ENCODE measurements at regions not wholly inside any gene's neighbourhood (a gene's known extent, or its start where the extent isn't known, plus 50 kb on each side); places are given as distances from the start of the nearest gene placed in this dataset.

DNA sequence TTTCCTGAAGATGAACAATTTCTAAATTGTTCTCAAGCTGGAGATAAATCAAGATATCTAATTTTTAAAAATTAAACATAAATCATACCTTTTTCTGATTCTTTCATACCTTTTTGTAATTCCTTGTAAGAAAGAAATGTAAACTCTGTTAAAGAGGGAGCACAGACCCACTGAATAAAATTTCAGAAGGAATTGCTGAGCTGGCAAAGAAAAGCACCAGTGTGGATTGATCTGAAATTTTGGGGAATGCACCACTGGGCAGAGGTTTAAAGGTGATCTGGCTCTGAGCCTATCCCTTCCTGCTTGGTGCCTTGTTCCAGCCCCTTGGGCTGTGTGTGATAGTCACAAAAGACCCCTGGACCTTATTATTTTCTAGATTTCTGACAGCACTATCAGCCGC, 118.3 kb upstream of the THSD7B start:
- no peak overlapping the region for H3K4me3 ChIP-seq (ENCODE audit: control insufficient read depth, low read depth, low read length)
- TF ChIP-seq, protein P1, sequence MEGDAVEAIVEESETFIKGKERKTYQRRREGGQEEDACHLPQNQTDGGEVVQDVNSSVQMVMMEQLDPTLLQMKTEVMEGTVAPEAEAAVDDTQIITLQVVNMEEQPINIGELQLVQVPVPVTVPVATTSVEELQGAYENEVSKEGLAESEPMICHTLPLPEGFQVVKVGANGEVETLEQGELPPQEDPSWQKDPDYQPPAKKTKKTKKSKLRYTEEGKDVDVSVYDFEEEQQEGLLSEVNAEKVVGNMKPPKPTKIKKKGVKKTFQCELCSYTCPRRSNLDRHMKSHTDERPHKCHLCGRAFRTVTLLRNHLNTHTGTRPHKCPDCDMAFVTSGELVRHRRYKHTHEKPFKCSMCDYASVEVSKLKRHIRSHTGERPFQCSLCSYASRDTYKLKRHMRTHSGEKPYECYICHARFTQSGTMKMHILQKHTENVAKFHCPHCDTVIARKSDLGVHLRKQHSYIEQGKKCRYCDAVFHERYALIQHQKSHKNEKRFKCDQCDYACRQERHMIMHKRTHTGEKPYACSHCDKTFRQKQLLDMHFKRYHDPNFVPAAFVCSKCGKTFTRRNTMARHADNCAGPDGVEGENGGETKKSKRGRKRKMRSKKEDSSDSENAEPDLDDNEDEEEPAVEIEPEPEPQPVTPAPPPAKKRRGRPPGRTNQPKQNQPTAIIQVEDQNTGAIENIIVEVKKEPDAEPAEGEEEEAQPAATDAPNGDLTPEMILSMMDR (IDR thresholded peaks at IDR 0.05; ENCODE audit: control insufficient read depth, insufficient read depth, low read depth, low read length, missing control alignments): no peak

DNA sequence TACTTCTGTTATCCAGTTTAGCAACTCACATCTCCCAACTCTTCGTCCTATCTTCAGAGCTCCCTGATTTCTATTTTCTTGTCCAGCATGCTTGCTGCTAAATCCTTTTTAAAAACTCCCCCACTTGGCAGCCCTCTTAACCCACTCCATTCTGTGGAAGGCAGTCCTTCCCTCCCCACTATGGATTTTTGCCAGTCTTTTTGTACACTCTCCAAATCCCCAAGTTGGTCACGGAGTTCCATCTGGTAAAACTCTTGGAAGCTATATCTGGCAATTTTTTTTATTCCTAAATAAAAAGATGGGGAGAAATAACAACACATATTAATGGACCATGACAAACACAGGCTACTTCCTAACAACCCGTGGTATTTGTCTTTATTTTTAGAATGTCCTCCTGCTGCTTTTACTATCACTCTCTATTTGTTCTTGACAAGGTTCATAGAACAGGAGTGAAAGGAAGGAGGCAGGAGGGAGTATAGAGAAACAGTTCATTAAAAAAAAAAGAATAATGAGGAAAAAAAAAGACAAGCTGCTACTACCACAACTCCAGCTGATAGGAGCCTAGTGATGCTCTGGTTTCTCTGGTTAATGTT, 120.0 kb upstream of the THSD7B start:
- no peak for DNase-seq (ENCODE audit: low read depth)
- H3K4me3 ChIP-seq (ENCODE audit: control insufficient read depth, low read depth, low read length): no peak overlapping the region
- TF ChIP-seq, protein P1 (IDR thresholded peaks at IDR 0.05; ENCODE audit: control insufficient read depth, insufficient read depth, low read depth, low read length, missing control alignments): no peak

More for the DNA sequence above, 118.3 kb upstream of the THSD7B start:
- no peak for DNase-seq (ENCODE audit: low read depth)

DNA sequence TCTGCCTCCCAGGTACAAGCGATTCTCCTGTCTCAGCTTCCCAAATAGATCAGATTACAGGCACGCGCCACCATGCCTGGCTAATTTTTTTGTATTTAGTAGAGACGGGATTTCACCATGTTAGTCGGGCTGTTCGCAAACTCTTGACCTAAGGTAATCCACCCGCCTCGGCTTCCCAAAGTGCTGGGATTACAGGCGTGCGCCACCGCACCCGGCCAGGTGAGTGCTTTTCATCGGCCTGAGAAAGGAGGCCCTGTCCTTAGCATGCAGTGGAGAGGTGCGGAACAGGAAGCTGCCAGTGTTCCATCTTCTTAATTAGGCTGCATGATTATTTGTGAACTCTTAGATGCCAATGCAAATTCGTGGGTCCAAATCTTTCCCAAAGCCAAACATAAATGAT, 125.7 kb upstream of the THSD7B start:
- TF ChIP-seq, protein P1 (IDR thresholded peaks at IDR 0.05; ENCODE audit: control insufficient read depth, insufficient read depth, low read depth, low read length, missing control alignments): no peak

DNA sequence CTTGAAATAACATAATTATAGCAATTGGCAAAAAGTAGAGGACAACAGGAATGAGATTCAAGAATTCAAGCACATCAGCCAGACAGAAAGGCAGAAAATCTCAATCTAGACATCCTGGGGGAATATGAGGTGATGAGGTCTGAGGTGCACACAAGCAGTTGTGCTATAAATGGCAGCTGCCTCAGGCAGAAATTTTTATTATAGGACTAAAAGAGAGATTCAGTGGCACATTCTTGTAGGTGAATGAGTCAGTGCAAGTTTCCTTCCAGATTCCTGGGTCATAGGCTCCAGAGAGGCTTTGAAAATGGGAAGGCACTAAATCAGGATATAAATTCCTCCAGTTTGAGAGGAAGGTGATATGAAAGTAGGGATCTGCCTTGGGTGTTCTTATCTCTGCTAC, 127.2 kb upstream of the THSD7B start:
- H3K4me3 ChIP-seq (ENCODE audit: control insufficient read depth, low read depth, low read length): no peak overlapping the region
- TF ChIP-seq, protein P1 (IDR thresholded peaks at IDR 0.05; ENCODE audit: control insufficient read depth, insufficient read depth, low read depth, low read length, missing control alignments): no peak
- DNase-seq (ENCODE audit: low read depth): no peak

More for the DNA sequence above, 125.7 kb upstream of the THSD7B start:
- no peak for DNase-seq (ENCODE audit: low read depth)
- no peak overlapping the region for H3K4me3 ChIP-seq (ENCODE audit: control insufficient read depth, low read depth, low read length)

DNA sequence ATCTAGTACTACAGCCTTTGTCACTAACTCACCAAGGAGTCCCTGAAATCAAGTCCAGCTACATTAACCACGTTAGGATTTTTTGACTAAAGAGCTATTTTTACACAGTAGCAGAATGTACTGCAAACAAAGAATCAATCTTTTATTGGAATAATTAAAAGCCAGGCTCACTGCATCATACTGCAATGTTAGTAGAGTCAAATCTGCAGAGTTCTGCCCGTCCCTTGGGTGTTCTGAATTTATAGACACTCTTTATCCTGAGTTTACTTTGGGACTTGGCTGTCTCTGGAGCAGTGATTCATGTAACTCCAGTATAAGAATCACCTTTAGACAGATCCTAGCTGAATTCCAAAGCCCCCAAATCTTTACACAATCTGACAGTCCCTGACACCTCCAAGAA, 127.9 kb upstream of the THSD7B start:
- H3K4me3 ChIP-seq (ENCODE audit: control insufficient read depth, low read depth, low read length): no peak overlapping the region
- TF ChIP-seq, protein P1 (IDR thresholded peaks at IDR 0.05; ENCODE audit: control insufficient read depth, insufficient read depth, low read depth, low read length, missing control alignments): no peak

DNA sequence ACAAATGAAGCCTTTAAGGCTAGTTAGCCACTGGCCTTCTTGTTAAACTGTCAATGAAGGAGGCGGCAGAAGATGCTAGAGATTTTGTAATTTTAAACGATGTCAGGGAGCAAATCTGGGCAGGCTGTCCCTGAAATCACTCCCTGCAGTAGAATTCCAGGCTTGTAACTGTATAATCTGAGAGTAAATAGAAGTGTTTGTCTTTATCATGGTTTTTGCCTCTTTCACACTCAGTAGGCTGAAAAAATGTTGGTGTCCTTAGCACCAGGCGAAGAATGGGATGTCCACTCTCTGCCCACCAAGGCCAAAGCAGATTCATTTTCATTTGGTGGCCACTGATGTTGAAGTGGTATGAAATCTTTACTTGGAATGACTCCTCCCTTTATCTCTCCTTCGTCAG, 136.9 kb upstream of the THSD7B start:
- no peak overlapping the region for H3K4me3 ChIP-seq (ENCODE audit: control insufficient read depth, low read depth, low read length)
- no peak for DNase-seq (ENCODE audit: low read depth)
- TF ChIP-seq, protein P1 (IDR thresholded peaks at IDR 0.05; ENCODE audit: control insufficient read depth, insufficient read depth, low read depth, low read length, missing control alignments): no peak

More for the DNA sequence above, 127.9 kb upstream of the THSD7B start:
- no peak for DNase-seq (ENCODE audit: low read depth)
